ENCODE measurements at regions not wholly inside any gene's neighbourhood (a gene's known extent, or its start where the extent isn't known, plus 50 kb on each side); places are given as distances from the start of the nearest gene placed in this dataset.

GRCh38 chr10:6648894-6649720 lies 69.0 kb upstream of the PRKCQ start:
- Histone ChIP-seq H4K8ac (replicated peaks; ENCODE audit: insufficient read length, low read depth, low read length) (no peak overlapping the region), H3K23me2 (ENCODE audit: insufficient read length, low read depth, low read length, poor library complexity, severe bottlenecking) (no peaks in the 10 kb centered on the region), H3K56ac (ENCODE audit: insufficient read length, low read depth, low read length) (no peak overlapping the region), H3K23ac (ENCODE audit: insufficient read length, low read depth, low read length) (no peak overlapping the region), H2BK15ac (ENCODE audit: low read depth, low read length) (no peak overlapping the region), H3K9ac (ENCODE audit: extremely low read depth, insufficient read length, low read length) (no peak overlapping the region), H4K91ac (ENCODE audit: insufficient read length, low read depth, low read length) (no peak overlapping the region), H3K4ac (ENCODE audit: low read depth, low read length) (no peak overlapping the region), H2BK12ac (ENCODE audit: insufficient read length, low read depth, low read length) (no peak overlapping the region), H3K9me3 (ENCODE audit: control insufficient read depth, low read depth, low read length) (no peaks in the 10 kb centered on the region), H4K20me1 (ENCODE audit: control insufficient read depth, insufficient read depth, insufficient read length) (no peaks in the 10 kb centered on the region), H2AK5ac (ENCODE audit: insufficient read length, low read length) (no peak overlapping the region), H2BK20ac (ENCODE audit: low read depth, low read length, poor library complexity, severe bottlenecking) (no peak overlapping the region), H3K27ac (ENCODE audit: insufficient read length, low read depth, low read length) (no peak overlapping the region), H3K4me2 (ENCODE audit: insufficient read depth, insufficient read length, low read length) (peak overlapping the region; percentile 42), H3K79me2 (ENCODE audit: insufficient read depth, low read length) (no peaks in the 10 kb centered on the region), H2BK120ac (ENCODE audit: low read depth, low read length, poor library complexity, severe bottlenecking) (no peak overlapping the region), H2BK5ac (ENCODE audit: insufficient read length, low read length) (no peak overlapping the region), H4K5ac (ENCODE audit: insufficient read length, low read depth, low read length) (no peak overlapping the region), H3K27me3 (ENCODE audit: insufficient read depth, low read length) (no peaks in the 10 kb centered on the region), H3K18ac (ENCODE audit: insufficient read length, low read depth, low read length) (no peak overlapping the region), H3K4me1 (ENCODE audit: insufficient read depth, low read length) (peaks cover 5% of the 10 kb centered on the region), H2AFZ (ENCODE audit: low read length) (no peak overlapping the region), H3T11ph (ENCODE audit: low read length) (no peak overlapping the region), H3K14ac (ENCODE audit: insufficient read depth, low read length) (no peak overlapping the region), H3K79me1 (ENCODE audit: insufficient read depth, low read depth, low read length, poor library complexity, severe bottlenecking) (no peaks in the 10 kb centered on the region)
- no CpG with 5 or more reads among the region's 8 CpGs for WGBS (ENCODE audit: extremely low coverage, insufficient read length, low lambda C conversion rate)
- no peaks in the 10 kb centered on the region for H3K27me3 Mint-ChIP-seq (ENCODE audit: low read depth)
- TF ChIP-seq CTCF (conservative IDR thresholded peaks at IDR 0.05) = no peak
- H3K4me3 Mint-ChIP-seq = peak overlapping the region in 1 of 2 experiments; percentile 21; a peak in 2 of 5 replicates
- no peak for DNase-seq
- H3K27ac Mint-ChIP-seq = peak overlapping the region in 2 of 3 experiments; percentile 87 to 94; a peak in 4 of 7 replicates
- peaks cover 28 to 31% of the 10 kb centered on the region in 2 experiments for H3K4me1 Mint-ChIP-seq
- H3K36me3 Mint-ChIP-seq (ENCODE audit: insufficient read depth in 1 of 3, low read depth in 3 of 3) = no peaks in the 10 kb centered on the region
- H3K9me3 Mint-ChIP-seq = no peaks in the 10 kb centered on the region

Measured in H9 (cell line).